Hepatocyte (in vitro differentiated cells): ENCODE measurements at regions not wholly inside any gene's neighbourhood (a gene's known extent, or its start where the extent isn't known, plus 50 kb on each side); places are given as distances from the start of the nearest gene placed in this dataset.

Experiments used
- CTCF ChIP-seq: fragments of 200-600 bp; sonication (generic); IDR thresholded peaks from 2 replicates; pipeline ENCODE4 v1.5.1; 2016; ENCODE audit warnings: antibody characterized with exemption, mild to moderate bottlenecking; ENCODE audit not compliant: poor library complexity
- EZH2 ChIP-seq: fragments of 200-600 bp; sonication (generic); IDR thresholded peaks from 2 replicates; pipeline ENCODE4 v1.6.1; 2016; ENCODE audit warnings: antibody characterized with exemption, mild to moderate bottlenecking, borderline replicate concordance

GRCh38 chr15:63440756-63441155, 59.1 kb upstream of the CA12 start:
- no peak for TF ChIP-seq EZH2
- no peak for TF ChIP-seq CTCF
